Esophagus squamous epithelium (tissue), 5 donors: ENCODE measurements at regions not wholly inside any gene's neighbourhood (a gene's known extent, or its start where the extent isn't known, plus 50 kb on each side); places are given as distances from the start of the nearest gene placed in this dataset.

Experiments used
- DNase-seq: peaks from one replicate; lab custom pipeline; 2025; lab: John Stamatoyannopoulos, UW
- H3K27ac ChIP-seq, 4 donors: fragments of 200-600 bp; sonication (generic); one replicate each; pipeline ENCODE4 v1.5.1; 2016 to 2019; ENCODE audit warnings: mild to moderate bottlenecking in 1 of 4
- H3K27me3 ChIP-seq, 4 donors: fragments of 200-600 bp; sonication (generic); 1 replicate in 3 of 4; 2 replicates in 1 of 4; pipeline versions ENCODE4 v1.5.1 to v1.6.0; 2017 to 2021; ENCODE audit warnings: antibody characterized with exemption in 1 of 4
- H3K36me3 ChIP-seq, 3 donors: fragments of 200-600 bp; sonication (generic); one replicate each; pipeline ENCODE4 v1.5.1; 2016 to 2019
- H3K4me1 ChIP-seq, 3 donors: fragments of 200-600 bp; sonication (generic); one replicate each; pipeline ENCODE4 v1.5.1; 2017 to 2019
- H3K4me3 ChIP-seq, 4 donors: fragments of 200-600 bp; sonication (generic); 1 replicate in 3 of 4; 2 replicates in 1 of 4; pipeline ENCODE4 v1.5.1; 2016 to 2019; ENCODE audit warnings: mild to moderate bottlenecking in 2 of 4, moderate library complexity in 1 of 4
- H3K9me3 ChIP-seq, 3 donors: fragments of 200-600 bp; sonication (generic); one replicate each; pipeline ENCODE4 v1.5.1; 2016 to 2019
- POLR2A ChIP-seq, 4 donors: fragments of 450-650 bp; IDR thresholded peaks; one replicate each; pipeline ENCODE4 v1.6.1; 2017; ENCODE audit warnings: antibody characterized with exemption in 4 of 4, mild to moderate bottlenecking in 4 of 4, moderate library complexity in 3 of 4
- WGBS, 2 donors: methylation state at CpG; one replicate each; pipeline ENCODE4 v1.1.5; 2018; 5-methylcytosine and 5-hydroxymethylcytosine counted together
- intact Hi-C: fragments of 100-400 bp; cut with DNase I; formaldehyde crosslinking; loops from one replicate; pipeline ENCODE4 v1.15.0; 2022
- TF ChIP-seq, protein P1 (sequence below), 6 experiments: fragments of 450-650 bp in 4 of 6; fragments of 200-600 bp in 2 of 6; sonication (generic) in 2 of 6; IDR thresholded peaks; one replicate each; pipeline ENCODE4 v1.5.1; 2016 to 2019; ENCODE audit warnings: antibody characterized with exemption in 6 of 6, mild to moderate bottlenecking in 4 of 6, moderate library complexity in 4 of 6
- donor health status: DM: yes; HTN: yes; CAD: no.

- no peak for DNase-seq
- peak overlapping the region in 1 of 4 donors; percentile 31 for H3K27ac ChIP-seq
- no peak for TF ChIP-seq POLR2A (IDR thresholded peaks at IDR 0.05)
- TF ChIP-seq, protein P1, sequence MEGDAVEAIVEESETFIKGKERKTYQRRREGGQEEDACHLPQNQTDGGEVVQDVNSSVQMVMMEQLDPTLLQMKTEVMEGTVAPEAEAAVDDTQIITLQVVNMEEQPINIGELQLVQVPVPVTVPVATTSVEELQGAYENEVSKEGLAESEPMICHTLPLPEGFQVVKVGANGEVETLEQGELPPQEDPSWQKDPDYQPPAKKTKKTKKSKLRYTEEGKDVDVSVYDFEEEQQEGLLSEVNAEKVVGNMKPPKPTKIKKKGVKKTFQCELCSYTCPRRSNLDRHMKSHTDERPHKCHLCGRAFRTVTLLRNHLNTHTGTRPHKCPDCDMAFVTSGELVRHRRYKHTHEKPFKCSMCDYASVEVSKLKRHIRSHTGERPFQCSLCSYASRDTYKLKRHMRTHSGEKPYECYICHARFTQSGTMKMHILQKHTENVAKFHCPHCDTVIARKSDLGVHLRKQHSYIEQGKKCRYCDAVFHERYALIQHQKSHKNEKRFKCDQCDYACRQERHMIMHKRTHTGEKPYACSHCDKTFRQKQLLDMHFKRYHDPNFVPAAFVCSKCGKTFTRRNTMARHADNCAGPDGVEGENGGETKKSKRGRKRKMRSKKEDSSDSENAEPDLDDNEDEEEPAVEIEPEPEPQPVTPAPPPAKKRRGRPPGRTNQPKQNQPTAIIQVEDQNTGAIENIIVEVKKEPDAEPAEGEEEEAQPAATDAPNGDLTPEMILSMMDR (IDR thresholded peaks at IDR 0.05), result no peak
- intact Hi-C loops, result no loop called here
- H3K9me3 ChIP-seq, result no peaks in the 10 kb centered on the region
- H3K4me3 ChIP-seq, result no peak overlapping the region
- H3K4me1 ChIP-seq, result no peaks in the 10 kb centered on the region
- 74 to 89% methylated on average over 3 of the region's 3 CpGs for WGBS, 2 donors
- no peaks in the 10 kb centered on the region for H3K36me3 ChIP-seq
- no peaks in the 10 kb centered on the region for H3K27me3 ChIP-seq
Observed at GRCh38 chr2:38200598-38200997, 124.6 kb upstream of the CYP1B1 start.

- H3K27ac ChIP-seq, result no peak overlapping the region
- DNase-seq, result no peak
- H3K4me1 ChIP-seq, result no peaks in the 10 kb centered on the region
- 73 to 100% methylated on average over 1 of the region's 1 CpG for WGBS, 2 donors
- no peaks in the 10 kb centered on the region for H3K9me3 ChIP-seq
- H3K4me3 ChIP-seq, result no peak overlapping the region
- intact Hi-C loops, result no loop called here
- TF ChIP-seq, protein P1 (IDR thresholded peaks at IDR 0.05), result no peak
- TF ChIP-seq POLR2A (IDR thresholded peaks at IDR 0.05), result no peak
- H3K27me3 ChIP-seq, result no peaks in the 10 kb centered on the region
- no peaks in the 10 kb centered on the region for H3K36me3 ChIP-seq
Observed at GRCh38 chr2:38199127-38199526, 123.2 kb upstream of the CYP1B1 start.

GRCh38 chr2:38194751-38195150 lies 118.8 kb upstream of the CYP1B1 start:
- intact Hi-C loops, result no loop called here
- TF ChIP-seq, protein P1 (IDR thresholded peaks at IDR 0.05), result no peak
- TF ChIP-seq POLR2A (IDR thresholded peaks at IDR 0.05), result no peak
- no peak overlapping the region for H3K27ac ChIP-seq
- H3K27me3 ChIP-seq, result no peaks in the 10 kb centered on the region
- H3K36me3 ChIP-seq, result no peaks in the 10 kb centered on the region
- DNase-seq, result no peak
- H3K9me3 ChIP-seq, result no peaks in the 10 kb centered on the region
- no peak overlapping the region for H3K4me3 ChIP-seq
- WGBS, 2 donors, result 57 to 58% methylated on average over 5 of the region's 5 CpGs
- no peaks in the 10 kb centered on the region for H3K4me1 ChIP-seq

- 58 to 76% methylated on average over 2 to 3 of the region's 3 CpGs for WGBS, 2 donors
- no peak for DNase-seq
- no peak overlapping the region for H3K4me3 ChIP-seq
- H3K27me3 ChIP-seq, result no peaks in the 10 kb centered on the region
- no peaks in the 10 kb centered on the region for H3K36me3 ChIP-seq
- H3K4me1 ChIP-seq, result peaks cover 0 to 6% (median 6%) of the 10 kb centered on the region in 3 donors
- no peak overlapping the region for H3K27ac ChIP-seq
- H3K9me3 ChIP-seq, result no peaks in the 10 kb centered on the region
- TF ChIP-seq, protein P1 (IDR thresholded peaks at IDR 0.05), result no peak
- TF ChIP-seq POLR2A (IDR thresholded peaks at IDR 0.05), result no peak
- intact Hi-C loops, result no loop called here
Observed at GRCh38 chr2:38192976-38193375, 117.0 kb upstream of the CYP1B1 start.

GRCh38 chr2:38192046-38192445 lies 116.1 kb upstream of the CYP1B1 start:
- DNase-seq, result no peak
- no peak overlapping the region for H3K27ac ChIP-seq
- TF ChIP-seq, protein P1 (IDR thresholded peaks at IDR 0.05), result no peak
- TF ChIP-seq POLR2A (IDR thresholded peaks at IDR 0.05), result no peak
- no peak overlapping the region for H3K4me3 ChIP-seq
- no peaks in the 10 kb centered on the region for H3K9me3 ChIP-seq
- no peaks in the 10 kb centered on the region for H3K27me3 ChIP-seq
- intact Hi-C loops, result no loop called here
- peaks cover 0 to 14% (median 6%) of the 10 kb centered on the region in 3 donors for H3K4me1 ChIP-seq
- no peaks in the 10 kb centered on the region for H3K36me3 ChIP-seq
